GM23338 (cell line): ENCODE measurements at regions not wholly inside any gene's neighbourhood (a gene's known extent, or its start where the extent isn't known, plus 50 kb on each side); places are given as distances from the start of the nearest gene placed in this dataset.

ENCODE experiments used
- ATAC-seq: fragments of 200-7000 bp; cut with Tn5 transposase; 3 replicates; pipeline ENCODE4 v1.9.1; 2020
- DNase-seq: peaks from one replicate; pipeline ENCODE4 v3.0.0-alpha.2; 2015; ENCODE audit warnings: low spot score
- H2AFZ ChIP-seq: fragments of 200-600 bp; sonication (generic); 2 replicates; pipeline ENCODE4 v1.8.0; 2016; ENCODE audit warnings: antibody characterized with exemption, mild to moderate bottlenecking, moderate library complexity
- H3F3A ChIP-seq: fragments of 200-600 bp; sonication (generic); replicated peaks from 2 replicates; pipeline ENCODE4 v1.8.0; 2017; ENCODE audit warnings: antibody characterized with exemption, mixed run types, low read depth
- H3K27ac ChIP-seq: fragments of 200-600 bp; sonication (generic); 2 replicates; pipeline ENCODE4 v1.6.1; 2016; ENCODE audit warnings: low read depth
- H3K27me3 ChIP-seq: fragments of 200-600 bp; sonication (generic); 2 replicates; pipeline ENCODE4 v1.8.0; 2016; ENCODE audit warnings: mild to moderate bottlenecking, mixed run types, moderate library complexity; ENCODE audit not compliant: insufficient read depth
- H3K36me3 ChIP-seq: fragments of 200-600 bp; sonication (generic); 2 replicates; pipeline ENCODE4 v1.8.0; 2016; ENCODE audit warnings: mild to moderate bottlenecking; ENCODE audit not compliant: insufficient read depth
- H3K4me1 ChIP-seq: fragments of 200-600 bp; sonication (generic); 2 replicates; pipeline ENCODE4 v1.8.0; 2016; ENCODE audit warnings: mild to moderate bottlenecking, moderate library complexity; ENCODE audit not compliant: insufficient read depth
- H3K4me2 ChIP-seq: fragments of 200-600 bp; sonication (generic); 2 replicates; pipeline ENCODE4 v1.7.1; 2017; ENCODE audit warnings: mixed run types
- H3K4me3 ChIP-seq: fragments of 200-600 bp; sonication (generic); 2 replicates; pipeline ENCODE4 v1.6.1; 2016; ENCODE audit warnings: mixed run types
- H3K79me2 ChIP-seq: fragments of 200-600 bp; sonication (generic); replicated peaks from 2 replicates; pipeline ENCODE4 v1.8.0; 2017; ENCODE audit warnings: mild to moderate bottlenecking; ENCODE audit not compliant: insufficient read depth
- H3K9me2 ChIP-seq: fragments of 200-600 bp; sonication (generic); 2 replicates; pipeline ENCODE4 v1.8.0; 2017; ENCODE audit not compliant: insufficient read depth
- H4K20me1 ChIP-seq: fragments of 200-600 bp; sonication (generic); replicated peaks from 2 replicates; pipeline ENCODE4 v1.8.0; 2017; ENCODE audit warnings: mild to moderate bottlenecking; ENCODE audit not compliant: insufficient read depth
- H3K27ac Mint-ChIP-seq: 2 replicates; pipeline ENCODE4 v1.8.0; 2020; ENCODE audit warnings: inconsistent platforms, mild to moderate bottlenecking, moderate library complexity, mixed read lengths
- H3K27me3 Mint-ChIP-seq: 3 replicates; pipeline ENCODE4 v1.8.0; 2022; ENCODE audit warnings: low read depth, mild to moderate bottlenecking, moderate library complexity, mixed read lengths, inconsistent platforms; ENCODE audit not compliant: insufficient read depth, poor library complexity
- H3K36me3 Mint-ChIP-seq: 3 replicates; pipeline ENCODE4 v1.8.0; 2021; ENCODE audit warnings: low read depth, mild to moderate bottlenecking, inconsistent platforms, moderate library complexity, mixed read lengths
- H3K4me1 Mint-ChIP-seq: 3 replicates; pipeline ENCODE4 v1.8.0; 2020; ENCODE audit warnings: mild to moderate bottlenecking, inconsistent platforms, mixed read lengths
- H3K4me3 Mint-ChIP-seq: 3 replicates; pipeline ENCODE4 v1.8.0; 2021; ENCODE audit warnings: moderate library complexity, mild to moderate bottlenecking, inconsistent platforms, mixed read lengths
- H3K9me3 Mint-ChIP-seq: 3 replicates; pipeline ENCODE4 v1.8.0; 2020; ENCODE audit warnings: moderate library complexity, mild to moderate bottlenecking, inconsistent platforms, mixed read lengths
- CTCF ChIP-seq, 2 experiments: fragments of 200-600 bp in 1 of 2; sonication (generic) in 1 of 2; conservative IDR thresholded peaks; 2 replicates each; pipeline versions ENCODE4 v1.5.1 to v1.6.1; 2016 to 2017; ENCODE audit warnings: antibody characterized with exemption in 2 of 2, low read depth in 2 of 2, mild to moderate bottlenecking in 2 of 2, moderate library complexity in 1 of 2
- EZH2 ChIP-seq: fragments of 200-600 bp; sonication (generic); IDR thresholded peaks from one replicate; pipeline ENCODE4 v1.8.0; 2017; ENCODE audit warnings: antibody characterized with exemption, mild to moderate bottlenecking, low read depth; ENCODE audit not compliant: unreplicated experiment
- EZH2phosphoT487 ChIP-seq: fragments of 200-600 bp; sonication (generic); IDR thresholded peaks from one replicate; pipeline ENCODE4 v1.8.1; 2018; ENCODE audit warnings: antibody characterized with exemption; ENCODE audit not compliant: unreplicated experiment
- POLR2AphosphoS5 ChIP-seq: IDR thresholded peaks from 2 replicates; pipeline ENCODE4 v1.6.1; 2016; ENCODE audit warnings: antibody characterized with exemption, low read depth
- REST ChIP-seq: IDR thresholded peaks from one replicate; pipeline ENCODE4 v1.6.1; 2018; ENCODE audit warnings: antibody characterized with exemption; ENCODE audit not compliant: unreplicated experiment
- STAT1 ChIP-seq: IDR thresholded peaks from one replicate; pipeline ENCODE4 v1.6.1; 2016; ENCODE audit warnings: antibody characterized with exemption; ENCODE audit not compliant: unreplicated experiment
- ZNF114 ChIP-seq: fragments of 250-450 bp; sonication (Bioruptor Pico); IDR thresholded peaks from 2 replicates; pipeline ENCODE4 v1.5.0; 2020; ENCODE audit warnings: mild to moderate bottlenecking, moderate library complexity
- ZNF462 ChIP-seq: fragments of 250-450 bp; sonication (Bioruptor Pico); IDR thresholded peaks from 2 replicates; pipeline ENCODE4 v1.5.0; 2020; ENCODE audit warnings: mild to moderate bottlenecking, moderate library complexity

DNA sequence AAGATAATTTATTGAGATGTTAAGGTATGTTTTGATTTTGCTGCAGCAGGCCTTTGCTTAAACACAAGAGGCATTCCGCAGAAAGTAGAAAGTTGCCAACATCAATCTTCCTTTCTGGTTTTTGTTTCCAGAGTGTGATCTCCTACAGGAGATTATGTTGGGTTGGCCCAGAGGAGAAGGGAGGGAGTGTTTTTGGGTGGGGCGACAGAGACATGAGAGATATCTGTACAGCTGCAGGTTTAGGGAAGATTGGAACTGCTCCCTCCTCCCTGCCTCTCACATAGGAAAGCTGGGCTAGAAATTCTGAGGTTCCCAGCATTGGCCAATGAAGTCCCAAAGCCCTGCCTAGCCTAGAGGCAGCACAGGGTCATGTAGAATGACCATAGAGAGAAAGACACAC is 211.0 kb downstream of the CEMIP2 start:
- Histone ChIP-seq H3K27ac (no peak overlapping the region), H3F3A (no peaks in the 10 kb centered on the region), H3K36me3 (no peaks in the 10 kb centered on the region), H2AFZ (no peak overlapping the region), H3K27me3 (no peaks in the 10 kb centered on the region), H3K4me1 (no peaks in the 10 kb centered on the region), H3K4me3 (no peak overlapping the region), H3K79me2 (no peaks in the 10 kb centered on the region), H3K9me2 (no peaks in the 10 kb centered on the region), H3K4me2 (no peak overlapping the region), H4K20me1 (no peaks in the 10 kb centered on the region)
- TF ChIP-seq CTCF (conservative IDR thresholded peaks at IDR 0.05; ENCODE audit: low read depth in 2 of 2) (no peak), EZH2phosphoT487 (no peak), STAT1 (no peak), POLR2AphosphoS5 (no peak), REST (no peak)
- ATAC-seq: no peak
- Mint-ChIP-seq H3K27me3 (peaks cover 2% of the 10 kb centered on the region), H3K4me1 (peaks cover 14% of the 10 kb centered on the region; the same call in 2 of the 3 replicates), H3K36me3 (no peaks in the 10 kb centered on the region), H3K4me3 (no peak overlapping the region), H3K27ac (no peak overlapping the region), H3K9me3 (no peaks in the 10 kb centered on the region)
- DNase-seq: no peak

DNA sequence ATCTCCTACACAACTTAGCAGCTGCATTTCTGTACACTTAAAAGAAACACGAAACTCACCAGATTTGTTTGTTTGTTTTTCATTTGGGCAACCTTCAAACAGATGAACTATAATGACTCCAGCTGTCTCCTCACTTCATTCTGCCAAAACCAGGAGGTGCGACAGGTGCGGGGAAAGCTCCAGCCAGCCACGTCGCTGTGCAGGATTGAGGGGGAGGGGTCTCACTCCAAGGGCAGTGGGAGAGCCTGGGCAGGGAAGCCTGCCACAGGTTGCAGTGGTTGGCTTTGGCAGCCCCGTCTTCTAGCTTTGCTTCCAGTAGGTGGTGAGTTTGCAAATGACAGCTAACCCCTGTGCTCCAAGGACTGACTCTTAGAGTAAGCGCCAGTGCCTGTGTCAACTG is 215.8 kb downstream of the CEMIP2 start:
- Histone ChIP-seq H3K36me3 (no peaks in the 10 kb centered on the region), H3K9me2 (no peaks in the 10 kb centered on the region), H3K79me2 (no peaks in the 10 kb centered on the region), H3K4me3 (no peak overlapping the region), H3K27me3 (no peaks in the 10 kb centered on the region), H3K4me2 (no peak overlapping the region), H2AFZ (peak overlapping the region; percentile 1; the same call in 1 of the 2 replicates), H3F3A (no peaks in the 10 kb centered on the region), H3K27ac (no peak overlapping the region), H4K20me1 (no peaks in the 10 kb centered on the region), H3K4me1 (0 out of 2 replicates have a peak, but pooled peaks cover 3% of the 10 kb centered on the region)
- no peaks in the 10 kb centered on the region for H3K36me3 Mint-ChIP-seq
- DNase-seq (peak; percentile 76), ATAC-seq (peak; percentile 100)
- no peak overlapping the region for H3K4me3 Mint-ChIP-seq
- H3K4me1 Mint-ChIP-seq: peaks cover 8% of the 10 kb centered on the region; the same call in 2 of the 3 replicates
- H3K9me3 Mint-ChIP-seq: no peaks in the 10 kb centered on the region
- H3K27me3 Mint-ChIP-seq: peaks cover 2% of the 10 kb centered on the region
- H3K27ac Mint-ChIP-seq: no peak overlapping the region
- TF ChIP-seq EZH2: no peak
- TF ChIP-seq POLR2AphosphoS5: no peak
- TF ChIP-seq ZNF462 (CRISPR knock-in tag): no peak
- no peak for TF ChIP-seq ZNF114
- TF ChIP-seq CTCF (conservative IDR thresholded peaks at IDR 0.05; ENCODE audit: low read depth in 2 of 2): no peak
